ENCODE measurements at regions not wholly inside any gene's neighbourhood (a gene's known extent, or its start where the extent isn't known, plus 50 kb on each side); places are given as distances from the start of the nearest gene placed in this dataset.

DNA sequence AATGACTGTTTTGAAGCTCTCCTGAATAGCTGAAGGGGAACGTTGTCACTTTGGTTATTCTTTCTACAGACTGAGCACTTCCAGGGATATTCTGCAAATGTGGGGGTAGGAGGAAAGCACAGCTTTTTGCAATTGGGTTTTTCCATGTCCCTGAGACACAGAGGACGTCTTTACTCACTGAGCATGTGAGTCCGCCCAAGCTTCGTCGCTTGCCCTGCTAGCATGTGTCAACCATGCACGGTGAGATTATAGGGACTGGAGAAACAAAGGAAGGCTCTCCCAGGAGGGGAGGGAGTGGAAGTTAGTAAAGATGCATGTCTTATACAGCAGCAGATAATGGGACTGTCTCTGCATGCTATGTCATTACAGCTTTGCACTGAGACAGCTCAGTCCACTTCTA is 111.5 kb upstream of the SFRP2 start:
- Histone ChIP-seq H3K9me2 (ENCODE audit: insufficient read depth, low read length) (no peaks in the 10 kb centered on the region), H3K36me3 (ENCODE audit: insufficient read depth, low read length) (no peaks in the 10 kb centered on the region), H4K20me1 (ENCODE audit: insufficient read depth, low read length) (no peaks in the 10 kb centered on the region), H3K79me2 (ENCODE audit: insufficient read depth, low read depth, low read length) (no peaks in the 10 kb centered on the region), H3K4me3 (ENCODE audit: low read depth, low read length, poor library complexity, severe bottlenecking) (no peak overlapping the region), H3K27ac (ENCODE audit: low read depth, low read length, poor library complexity, severe bottlenecking) (no peak overlapping the region), H3K4me2 (ENCODE audit: low read length) (no peak overlapping the region), H3K4me1 (ENCODE audit: insufficient read depth, low read length, poor library complexity, severe bottlenecking) (no peaks in the 10 kb centered on the region), H3K9me3 (ENCODE audit: low read length) (no peaks in the 10 kb centered on the region), H2AFZ (ENCODE audit: low read length) (no peak overlapping the region)
- intact Hi-C loops (cut with micrococcal nuclease; ENCODE audit: unreplicated experiment) = no loop called here
- TF ChIP-seq EZH2phosphoT487 (IDR thresholded peaks at IDR 0.05; ENCODE audit: borderline replicate concordance, low read depth, low read length) = no peak
- TF ChIP-seq, protein P1, sequence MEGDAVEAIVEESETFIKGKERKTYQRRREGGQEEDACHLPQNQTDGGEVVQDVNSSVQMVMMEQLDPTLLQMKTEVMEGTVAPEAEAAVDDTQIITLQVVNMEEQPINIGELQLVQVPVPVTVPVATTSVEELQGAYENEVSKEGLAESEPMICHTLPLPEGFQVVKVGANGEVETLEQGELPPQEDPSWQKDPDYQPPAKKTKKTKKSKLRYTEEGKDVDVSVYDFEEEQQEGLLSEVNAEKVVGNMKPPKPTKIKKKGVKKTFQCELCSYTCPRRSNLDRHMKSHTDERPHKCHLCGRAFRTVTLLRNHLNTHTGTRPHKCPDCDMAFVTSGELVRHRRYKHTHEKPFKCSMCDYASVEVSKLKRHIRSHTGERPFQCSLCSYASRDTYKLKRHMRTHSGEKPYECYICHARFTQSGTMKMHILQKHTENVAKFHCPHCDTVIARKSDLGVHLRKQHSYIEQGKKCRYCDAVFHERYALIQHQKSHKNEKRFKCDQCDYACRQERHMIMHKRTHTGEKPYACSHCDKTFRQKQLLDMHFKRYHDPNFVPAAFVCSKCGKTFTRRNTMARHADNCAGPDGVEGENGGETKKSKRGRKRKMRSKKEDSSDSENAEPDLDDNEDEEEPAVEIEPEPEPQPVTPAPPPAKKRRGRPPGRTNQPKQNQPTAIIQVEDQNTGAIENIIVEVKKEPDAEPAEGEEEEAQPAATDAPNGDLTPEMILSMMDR (conservative IDR thresholded peaks at IDR 0.05; ENCODE audit: low read length) = no peak
- CTCF ChIA-PET (ENCODE audit: unreplicated experiment) = no interaction called here
- BruUV-seq (replicated peaks) = no TSS peak
- DNase-seq (ENCODE audit: low spot score) = no peak
- POLR2A ChIA-PET = no interaction called here

GRCh38 chr4:153890761-153891160 is 101.9 kb upstream of the SFRP2 start:
- ChIA-PET CTCF (ENCODE audit: unreplicated experiment) (no interaction called here), POLR2A (no interaction called here)
- Histone ChIP-seq H4K20me1 (ENCODE audit: insufficient read depth, low read length) (no peaks in the 10 kb centered on the region), H3K4me3 (ENCODE audit: low read depth, low read length, poor library complexity, severe bottlenecking) (no peak overlapping the region), H3K79me2 (ENCODE audit: insufficient read depth, low read depth, low read length) (no peaks in the 10 kb centered on the region), H3K36me3 (ENCODE audit: insufficient read depth, low read length) (no peaks in the 10 kb centered on the region), H3K27ac (ENCODE audit: low read depth, low read length, poor library complexity, severe bottlenecking) (no peak overlapping the region), H2AFZ (ENCODE audit: low read length) (no peak overlapping the region), H3K9me3 (ENCODE audit: low read length) (no peaks in the 10 kb centered on the region), H3K4me1 (ENCODE audit: insufficient read depth, low read length, poor library complexity, severe bottlenecking) (no peaks in the 10 kb centered on the region), H3K9me2 (ENCODE audit: insufficient read depth, low read length) (no peaks in the 10 kb centered on the region), H3K4me2 (ENCODE audit: low read length) (no peak overlapping the region)
- BruUV-seq (replicated peaks) = no TSS peak
- TF ChIP-seq, protein P1 (conservative IDR thresholded peaks at IDR 0.05; ENCODE audit: low read length) = no peak
- TF ChIP-seq EZH2phosphoT487 (IDR thresholded peaks at IDR 0.05; ENCODE audit: borderline replicate concordance, low read depth, low read length) = no peak
- intact Hi-C loops (cut with micrococcal nuclease; ENCODE audit: unreplicated experiment) = no loop called here
- DNase-seq (ENCODE audit: low spot score) = no peak

GRCh38 chr4:153887217-153887616 is 98.3 kb upstream of the SFRP2 start:
- DNase-seq (ENCODE audit: low spot score) = no peak
- CTCF ChIA-PET (ENCODE audit: unreplicated experiment) = no interaction called here

More at GRCh38 chr4:153887217-153887616, 98.3 kb upstream of the SFRP2 start:
- Histone ChIP-seq H4K20me1 (ENCODE audit: insufficient read depth, low read length) (no peaks in the 10 kb centered on the region), H3K4me3 (ENCODE audit: low read depth, low read length, poor library complexity, severe bottlenecking) (no peak overlapping the region), H3K4me2 (ENCODE audit: low read length) (no peak overlapping the region), H3K9me2 (ENCODE audit: insufficient read depth, low read length) (no peaks in the 10 kb centered on the region), H3K27ac (ENCODE audit: low read depth, low read length, poor library complexity, severe bottlenecking) (no peak overlapping the region), H3K79me2 (ENCODE audit: insufficient read depth, low read depth, low read length) (no peaks in the 10 kb centered on the region), H3K4me1 (ENCODE audit: insufficient read depth, low read length, poor library complexity, severe bottlenecking) (no peaks in the 10 kb centered on the region), H3K9me3 (ENCODE audit: low read length) (no peaks in the 10 kb centered on the region), H3K36me3 (ENCODE audit: insufficient read depth, low read length) (no peaks in the 10 kb centered on the region), H2AFZ (ENCODE audit: low read length) (no peak overlapping the region)
- intact Hi-C loops (cut with micrococcal nuclease; ENCODE audit: unreplicated experiment) = no loop called here
- BruUV-seq (replicated peaks) = no TSS peak
- TF ChIP-seq, protein P1 (conservative IDR thresholded peaks at IDR 0.05; ENCODE audit: low read length) = no peak
- TF ChIP-seq EZH2phosphoT487 (IDR thresholded peaks at IDR 0.05; ENCODE audit: borderline replicate concordance, low read depth, low read length) = no peak
- POLR2A ChIA-PET = no interaction called here

All from OCI-LY7 (cell line).